GM18868 (cell line): ENCODE measurements at regions not wholly inside any gene's neighbourhood (a gene's known extent, or its start where the extent isn't known, plus 50 kb on each side); places are given as distances from the start of the nearest gene placed in this dataset.
"Not testable (repeated sequence)": the region's sequence is repeated elsewhere in the genome, so short reads cannot be mapped to it uniquely, and the experiment has no call there.

ENCODE experiments used
- ATAC-seq: cut with Tn5 transposase; IDR thresholded peaks from one replicate; pipeline ENCODE4 v1.9.1; 2021; ENCODE audit warnings: mild to moderate bottlenecking, moderate library complexity; ENCODE audit not compliant: unreplicated experiment

- no peak for ATAC-seq
Measured at GRCh38 chr5:32842813-32843530, 131.9 kb downstream of the NPR3 start.

GRCh38 chr5:32843531-32843895 lies 132.4 kb downstream of the NPR3 start:
- no peak for ATAC-seq

- no peak for ATAC-seq
Measured at GRCh38 chr5:32845171-32845570, 134.1 kb downstream of the NPR3 start.

- no peak for ATAC-seq
Measured at GRCh38 chr5:32848120-32848519, 137.0 kb downstream of the NPR3 start.

GRCh38 chr5:32848681-32849080 lies 137.6 kb downstream of the NPR3 start:
- no peak for ATAC-seq

GRCh38 chr5:32850817-32851496 lies 139.8 kb downstream of the NPR3 start:
- ATAC-seq: no peak

GRCh38 chr5:32851559-32852173 lies 140.5 kb downstream of the NPR3 start:
- no peak for ATAC-seq

GRCh38 chr5:32852535-32852934 lies 141.4 kb downstream of the NPR3 start:
- ATAC-seq: no peak

GRCh38 chr5:32852976-32853375 lies 141.9 kb downstream of the NPR3 start:
- no peak for ATAC-seq

- no peak for ATAC-seq
Measured at GRCh38 chr5:32854473-32854872, 143.4 kb downstream of the NPR3 start.

GRCh38 chr5:32859211-32859641 lies 148.1 kb downstream of the NPR3 start:
- no peak for ATAC-seq

- ATAC-seq: no peak
Measured at GRCh38 chr5:32865475-32865874, 154.4 kb downstream of the NPR3 start.

GRCh38 chr5:32866138-32866537 lies 155.0 kb downstream of the NPR3 start:
- ATAC-seq: no peak

- ATAC-seq: no peak
Measured at GRCh38 chr5:32869216-32869615, 158.1 kb downstream of the NPR3 start.

GRCh38 chr5:32876791-32877190 lies 165.7 kb downstream of the NPR3 start:
- no peak for ATAC-seq

- ATAC-seq: not testable (repeated sequence)
Measured at GRCh38 chr5:32879364-32879763, 168.2 kb downstream of the NPR3 start.

- ATAC-seq: no peak
Measured at GRCh38 chr5:32880796-32881195, 169.7 kb downstream of the NPR3 start.

GRCh38 chr5:32887390-32887789 lies 176.3 kb downstream of the NPR3 start:
- no peak for ATAC-seq

- no peak for ATAC-seq
Measured at GRCh38 chr5:32889078-32889477, 178.0 kb downstream of the NPR3 start.

GRCh38 chr5:32903613-32904012 lies 192.5 kb downstream of the NPR3 start:
- no peak for ATAC-seq

- ATAC-seq: no peak
Measured at GRCh38 chr5:32908641-32909040, 197.5 kb downstream of the NPR3 start.

- ATAC-seq: no peak
Measured at GRCh38 chr5:32909207-32909606, 198.1 kb downstream of the NPR3 start.
